H1 (cell line): ENCODE measurements at regions not wholly inside any gene's neighbourhood (a gene's known extent, or its start where the extent isn't known, plus 50 kb on each side); places are given as distances from the start of the nearest gene placed in this dataset.

ENCODE experiments used
- GTF2F1 ChIP-seq: IDR thresholded peaks from 2 replicates; pipeline ENCODE4 v1.6.1; 2012; ENCODE audit warnings: low read depth, low read length, improper control_type of control experiment, borderline replicate concordance
- JUN ChIP-seq: IDR thresholded peaks from 2 replicates; pipeline ENCODE4 v1.6.1; 2011; ENCODE audit warnings: low read depth, mild to moderate bottlenecking, improper control_type of control experiment, low read length
- PHF8 ChIP-seq: fragments of 200-600 bp; sonication (generic); conservative IDR thresholded peaks from 2 replicates; pipeline ENCODE4 v1.7.1; 2012; ENCODE audit warnings: low read depth, mild to moderate bottlenecking, inconsistent platforms, low read length, moderate library complexity
- POU5F1 ChIP-seq: IDR thresholded peaks from 2 replicates; pipeline ENCODE4 v1.6.1; 2011; ENCODE audit warnings: low read depth, mild to moderate bottlenecking, low read length, moderate library complexity
- SAP30 ChIP-seq: fragments of 300-600 bp; sonication (generic); IDR thresholded peaks from 2 replicates; pipeline ENCODE4 v1.7.1; 2012; ENCODE audit warnings: low read length, moderate library complexity, mild to moderate bottlenecking, inconsistent platforms; ENCODE audit not compliant: insufficient read depth, insufficient replicate concordance
- SIX5 ChIP-seq: IDR thresholded peaks from 2 replicates; pipeline ENCODE4 v1.6.1; 2011; ENCODE audit warnings: mild to moderate bottlenecking, low read depth, low read length
- ZNF274 ChIP-seq: IDR thresholded peaks from 2 replicates; pipeline ENCODE4 v1.7.0; 2012; ENCODE audit warnings: low read length, borderline replicate concordance; ENCODE audit errors: extremely low read depth

- no peak for TF ChIP-seq SIX5
- TF ChIP-seq SAP30: no peak
- TF ChIP-seq JUN: no peak
- TF ChIP-seq ZNF274: no peak
- no peak for TF ChIP-seq GTF2F1
- TF ChIP-seq POU5F1: no peak
- TF ChIP-seq PHF8: no peak
Observed at GRCh38 chr2:220194630-220195584, 567.5 kb downstream of the SLC4A3 start (continued).
